GM12801 (cell line): ENCODE measurements at regions not wholly inside any gene's neighbourhood (a gene's known extent, or its start where the extent isn't known, plus 50 kb on each side); places are given as distances from the start of the nearest gene placed in this dataset.

ENCODE experiments used
- CTCF ChIP-seq: IDR thresholded peaks from one replicate; pipeline ENCODE4 v1.5.1; 2011; ENCODE audit warnings: control low read depth; ENCODE audit not compliant: insufficient read length; ENCODE audit errors: extremely low read depth

- no peak for TF ChIP-seq CTCF
Observed at GRCh38 chr13:53101883-53102282, 73.3 kb downstream of the OLFM4 start.

GRCh38 chr13:53104136-53104535, 75.5 kb downstream of the OLFM4 start:
- no peak for TF ChIP-seq CTCF

- TF ChIP-seq CTCF = no peak
Observed at GRCh38 chr13:53105477-53105876, 76.9 kb downstream of the OLFM4 start.

- TF ChIP-seq CTCF = no peak
Observed at GRCh38 chr13:53105890-53106289, 77.3 kb downstream of the OLFM4 start.

GRCh38 chr13:53110181-53110580, 81.6 kb downstream of the OLFM4 start:
- no peak for TF ChIP-seq CTCF

GRCh38 chr13:53110614-53111013, 82.0 kb downstream of the OLFM4 start:
- no peak for TF ChIP-seq CTCF

GRCh38 chr13:53112522-53112921, 83.9 kb downstream of the OLFM4 start:
- TF ChIP-seq CTCF = no peak

- no peak for TF ChIP-seq CTCF
Observed at GRCh38 chr13:53121131-53121773, 92.6 kb downstream of the OLFM4 start.
